Breast epithelium (tissue), 3 donors: ENCODE measurements at regions not wholly inside any gene's neighbourhood (a gene's known extent, or its start where the extent isn't known, plus 50 kb on each side); places are given as distances from the start of the nearest gene placed in this dataset.

Experiments
- POLR2A ChIP-seq: fragments of 450-650 bp; IDR thresholded peaks from one replicate; pipeline ENCODE4 v1.6.1; 2016; ENCODE audit warnings: antibody characterized with exemption, mild to moderate bottlenecking, moderate library complexity
- TF ChIP-seq, protein P1 (sequence below), 3 donors: fragments of 450-650 bp; IDR thresholded peaks; one replicate each; pipeline ENCODE4 v1.5.1; 2016 to 2017; ENCODE audit warnings: antibody characterized with exemption in 3 of 3, mild to moderate bottlenecking in 3 of 3, moderate library complexity in 3 of 3

DNA sequence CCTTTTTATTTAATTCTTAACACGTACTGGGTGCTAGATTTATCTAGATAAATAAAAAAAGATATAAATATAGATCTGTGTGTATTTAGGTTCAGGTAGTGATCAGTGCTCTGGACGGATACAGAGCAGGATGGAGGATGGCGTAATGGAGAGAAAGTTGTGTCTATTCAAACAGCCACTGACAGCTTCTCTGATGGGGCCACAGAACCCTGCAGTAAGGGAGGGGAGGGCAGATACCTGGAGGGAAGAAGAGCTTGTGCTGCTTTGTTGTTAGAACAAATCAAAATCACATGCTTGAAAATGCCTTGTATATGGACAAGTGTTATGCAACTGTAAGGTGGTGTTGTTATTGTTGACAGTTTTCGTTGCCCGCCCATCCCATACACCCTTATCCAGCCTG, 170.2 kb downstream of the UTP18 start:
- TF ChIP-seq, protein P1, sequence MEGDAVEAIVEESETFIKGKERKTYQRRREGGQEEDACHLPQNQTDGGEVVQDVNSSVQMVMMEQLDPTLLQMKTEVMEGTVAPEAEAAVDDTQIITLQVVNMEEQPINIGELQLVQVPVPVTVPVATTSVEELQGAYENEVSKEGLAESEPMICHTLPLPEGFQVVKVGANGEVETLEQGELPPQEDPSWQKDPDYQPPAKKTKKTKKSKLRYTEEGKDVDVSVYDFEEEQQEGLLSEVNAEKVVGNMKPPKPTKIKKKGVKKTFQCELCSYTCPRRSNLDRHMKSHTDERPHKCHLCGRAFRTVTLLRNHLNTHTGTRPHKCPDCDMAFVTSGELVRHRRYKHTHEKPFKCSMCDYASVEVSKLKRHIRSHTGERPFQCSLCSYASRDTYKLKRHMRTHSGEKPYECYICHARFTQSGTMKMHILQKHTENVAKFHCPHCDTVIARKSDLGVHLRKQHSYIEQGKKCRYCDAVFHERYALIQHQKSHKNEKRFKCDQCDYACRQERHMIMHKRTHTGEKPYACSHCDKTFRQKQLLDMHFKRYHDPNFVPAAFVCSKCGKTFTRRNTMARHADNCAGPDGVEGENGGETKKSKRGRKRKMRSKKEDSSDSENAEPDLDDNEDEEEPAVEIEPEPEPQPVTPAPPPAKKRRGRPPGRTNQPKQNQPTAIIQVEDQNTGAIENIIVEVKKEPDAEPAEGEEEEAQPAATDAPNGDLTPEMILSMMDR (IDR thresholded peaks at IDR 0.05): no peak
- TF ChIP-seq POLR2A: no peak
